A549 (cell line): ENCODE measurements at regions not wholly inside any gene's neighbourhood (a gene's known extent, or its start where the extent isn't known, plus 50 kb on each side); places are given as distances from the start of the nearest gene placed in this dataset.

Source experiments
- ATAC-seq, 2 experiments: fragments of 200-7000 bp in 1 of 2; fragments of >200 bp in 1 of 2; cut with Nextera tagmentation in 1 of 2; cut with Tn5 transposase in 1 of 2; 3 replicates each; pipeline versions ENCODE4 v1.8.0 to v1.9.1; 2018 to 2020; ENCODE audit warnings: mild to moderate bottlenecking in 1 of 2, moderate library complexity in 1 of 2
- CTCF ChIA-PET: fragments of 300-600 bp; sonication (Branson Sonifier 250); formaldehyde crosslinking; extraction: SDS; loops from one replicate; lab custom pipeline; 2021; ENCODE audit warnings: antibody characterized with exemption, inconsistent platforms; lab: Yijun Ruan, JAX
- POLR2A ChIA-PET: fragments of 350-600 bp; formaldehyde crosslinking; extraction: SDS; loops from one replicate; lab custom pipeline; 2021; ENCODE audit warnings: antibody characterized with exemption, inconsistent platforms; lab: Yijun Ruan, JAX
- DNase-seq, 2 experiments: peaks; one replicate each; pipeline versions ENCODE4 v3.0.0 to v3.0.0-alpha.2; 2011 to 2016; ENCODE audit warnings: low read depth in 1 of 2, low spot score in 1 of 2
- FAIRE-seq: peaks from 2 replicates; lab custom pipeline; 2011; peaks lifted over from hg19 to GRCh38; lab: Jason Lieb, UNC
- H3K27ac ChIP-seq, 2 experiments: fragments of >200 bp; sonication (Bioruptor Twin); formaldehyde crosslinking; 3 replicates each; pipeline ENCODE4 v1.5.1; 2016 to 2017
- H3K4me1 ChIP-seq: fragments of >200 bp; sonication (Bioruptor Twin); formaldehyde crosslinking; 3 replicates; pipeline ENCODE4 v1.6.1; 2016
- H3K4me2 ChIP-seq: fragments of >200 bp; sonication (Bioruptor Twin); formaldehyde crosslinking; 3 replicates; pipeline ENCODE4 v1.6.1; 2016
- H3K4me3 ChIP-seq: fragments of >200 bp; sonication (Bioruptor Twin); formaldehyde crosslinking; 3 replicates; pipeline ENCODE4 v1.5.1; 2016
- H3K9me3 ChIP-seq: fragments of >200 bp; sonication (Bioruptor Twin); formaldehyde crosslinking; 3 replicates; pipeline ENCODE4 v1.6.1; 2016
- BHLHE40 ChIP-seq: IDR thresholded peaks from 2 replicates; pipeline ENCODE4 v1.6.1; 2012; ENCODE audit warnings: low read depth, low read length, inconsistent platforms
- CBX2 ChIP-seq: fragments of 200-600 bp; sonication (generic); IDR thresholded peaks from 2 replicates; pipeline ENCODE4 v1.6.1; 2016; ENCODE audit warnings: low read depth, mild to moderate bottlenecking, borderline replicate concordance
- CBX8 ChIP-seq: fragments of 200-600 bp; sonication (generic); IDR thresholded peaks from 2 replicates; pipeline ENCODE4 v1.6.1; 2016
- EP300 ChIP-seq, 2 experiments: fragments of >200 bp; sonication (Bioruptor Twin); formaldehyde crosslinking; IDR thresholded peaks; 2 replicates in 1 of 2; 3 replicates in 1 of 2; pipeline ENCODE4 v1.6.1; 2016 to 2017
- FOSL2 ChIP-seq, 2 experiments: fragments of 450-650 bp in 1 of 2; fragments of >200 bp in 1 of 2; sonication (Bioruptor Twin) in 1 of 2; formaldehyde crosslinking; IDR thresholded peaks; 2 replicates each; pipeline versions ENCODE4 v1.5.0 to v1.6.1; 2016 to 2020; ENCODE audit warnings: mild to moderate bottlenecking in 1 of 2, moderate library complexity in 1 of 2
- GATA3 ChIP-seq: IDR thresholded peaks from 2 replicates; pipeline ENCODE4 v1.6.1; 2012; ENCODE audit warnings: borderline replicate concordance
- HES2 ChIP-seq: fragments of >200 bp; sonication (Bioruptor Twin); formaldehyde crosslinking; IDR thresholded peaks from 2 replicates; pipeline ENCODE4 v1.6.1; 2016
- HOXA7 ChIP-seq: fragments of 250-450 bp; sonication (Bioruptor Pico); IDR thresholded peaks from 2 replicates; pipeline ENCODE4 v1.5.0; 2020; ENCODE audit warnings: mild to moderate bottlenecking, moderate library complexity
- HOXB5 ChIP-seq: fragments of 250-450 bp; sonication (Bioruptor Pico); IDR thresholded peaks from 2 replicates; pipeline ENCODE4 v1.5.0; 2020; ENCODE audit warnings: mild to moderate bottlenecking, moderate library complexity
- KDM1A ChIP-seq: fragments of 200-600 bp; sonication (generic); IDR thresholded peaks from 2 replicates; pipeline ENCODE4 v1.6.1; 2016; ENCODE audit warnings: low read depth, mild to moderate bottlenecking
- KDM5A ChIP-seq: fragments of 200-600 bp; sonication (generic); IDR thresholded peaks from 2 replicates; pipeline ENCODE4 v1.6.1; 2016; ENCODE audit warnings: antibody characterized with exemption, mild to moderate bottlenecking
- MAZ ChIP-seq: fragments of 150-350 bp; IDR thresholded peaks from 2 replicates; pipeline ENCODE4 v1.6.1; 2014; ENCODE audit warnings: antibody characterized with exemption, low read depth, low read length, borderline replicate concordance
- MYC ChIP-seq: IDR thresholded peaks from 2 replicates; pipeline ENCODE4 v1.6.1; 2012; ENCODE audit warnings: mild to moderate bottlenecking, inconsistent platforms, low read length, improper control_type of control experiment, borderline replicate concordance
- NPAS2 ChIP-seq: fragments of 250-450 bp; sonication (Bioruptor Pico); IDR thresholded peaks from 2 replicates; pipeline ENCODE4 v1.8.0; 2022; ENCODE audit warnings: mild to moderate bottlenecking, moderate library complexity, borderline replicate concordance
- PBX3 ChIP-seq: IDR thresholded peaks from 2 replicates; pipeline ENCODE4 v1.6.1; 2012
- PHF8 ChIP-seq: fragments of 200-600 bp; sonication (generic); IDR thresholded peaks from 2 replicates; pipeline ENCODE4 v1.6.1; 2016; ENCODE audit warnings: low read depth, mild to moderate bottlenecking, antibody characterized with exemption, moderate library complexity, borderline replicate concordance
- POLR2A ChIP-seq: IDR thresholded peaks from 2 replicates; pipeline ENCODE4 v1.6.1; 2012; ENCODE audit warnings: mild to moderate bottlenecking, low read length
- POLR2AphosphoS2 ChIP-seq: conservative IDR thresholded peaks from 2 replicates; pipeline ENCODE4 v1.6.1; 2012; ENCODE audit warnings: low read length, improper control_type of control experiment, inconsistent platforms
- REST ChIP-seq: fragments of 200-600 bp; sonication (generic); IDR thresholded peaks from 2 replicates; pipeline ENCODE4 v1.6.1; 2016; ENCODE audit warnings: antibody characterized with exemption, mild to moderate bottlenecking, moderate library complexity
- RFX5 ChIP-seq: fragments of 450-650 bp; IDR thresholded peaks from 2 replicates; pipeline ENCODE4 v1.7.1; 2014; ENCODE audit warnings: antibody characterized with exemption, mild to moderate bottlenecking, moderate library complexity
- SMC3 ChIP-seq: fragments of >200 bp; sonication (Bioruptor Twin); formaldehyde crosslinking; IDR thresholded peaks from 3 replicates; pipeline ENCODE4 v1.6.1; 2018; ENCODE audit warnings: inconsistent platforms
- SREBF2 ChIP-seq: fragments of 450-650 bp; IDR thresholded peaks from 2 replicates; pipeline ENCODE4 v1.6.1; 2014; ENCODE audit warnings: mild to moderate bottlenecking, moderate library complexity
- ZFP36 ChIP-seq: fragments of 450-650 bp; IDR thresholded peaks from 2 replicates; pipeline ENCODE4 v1.6.1; 2014; ENCODE audit warnings: borderline replicate concordance; ENCODE audit not compliant: partially characterized antibody
- WGBS: methylation state at CpG from one replicate; pipeline ENCODE4 v1.1.6; 2017; ENCODE audit errors: missing lambda C conversion rate; 5-methylcytosine and 5-hydroxymethylcytosine counted together

- Histone ChIP-seq H3K27ac (no peak overlapping the region), H3K9me3 (no peaks in the 10 kb centered on the region)
- POLR2A ChIA-PET, result no interaction called here
- no peak for FAIRE-seq
- DNase-seq, result no peak
- no peak for ATAC-seq
- no peak for TF ChIP-seq CBX2
- no peak for TF ChIP-seq POLR2AphosphoS2
- no peak for TF ChIP-seq REST
- no peak for TF ChIP-seq GATA3
- TF ChIP-seq EP300 (IDR thresholded peaks at IDR 0.05), result no peak
- TF ChIP-seq HOXA7 (CRISPR knock-in tag), result no peak
- no peak for TF ChIP-seq CBX8
- no peak for TF ChIP-seq KDM5A
- TF ChIP-seq NPAS2, result no peak
- no peak for TF ChIP-seq KDM1A
- no peak for TF ChIP-seq HES2
- TF ChIP-seq ZFP36, result no peak
- no peak for TF ChIP-seq MAZ
- TF ChIP-seq SREBF2, result no peak
- TF ChIP-seq, all 56 proteins: peak for 0
- 2% methylated on average over 4 of the region's 4 CpGs for WGBS
- no peak overlapping the region for H3K4me3 ChIP-seq
- CTCF ChIA-PET, result no interaction called here
- H3K4me1 ChIP-seq, result no peaks in the 10 kb centered on the region
- no peak overlapping the region for H3K4me2 ChIP-seq
These were observed 286.4 kb downstream of the NXPE2 start for GRCh38 chr11:114964676-114965214.

- Histone ChIP-seq H3K4me1 (no peaks in the 10 kb centered on the region), H3K4me2 (no peak overlapping the region), H3K9me3 (no peaks in the 10 kb centered on the region), H3K4me3 (no peak overlapping the region), H3K27ac (no peak overlapping the region)
- ChIA-PET POLR2A (no interaction called here), CTCF (no interaction called here)
- FAIRE-seq (no peak), ATAC-seq (no peak), DNase-seq (no peak)
- TF ChIP-seq POLR2A (no peak), BHLHE40 (no peak), NPAS2 (no peak), RFX5 (no peak), PHF8 (no peak), MYC (no peak), SREBF2 (no peak), MAZ (no peak), GATA3 (no peak), FOSL2 (IDR thresholded peaks at IDR 0.05) (no peak), FOSL2 (CRISPR knock-in tag; IDR thresholded peaks at IDR 0.05) (no peak), PBX3 (no peak), HOXB5 (CRISPR knock-in tag) (no peak), CBX8 (no peak), HOXA7 (CRISPR knock-in tag) (no peak), SMC3 (no peak)
- 12% methylated on average over 9 of the region's 9 CpGs for WGBS
These were observed 292.8 kb downstream of the NXPE2 start for GRCh38 chr11:114970927-114971645.
